IMR-90 (cell line): ENCODE measurements at regions not wholly inside any gene's neighbourhood (a gene's known extent, or its start where the extent isn't known, plus 50 kb on each side); places are given as distances from the start of the nearest gene placed in this dataset.

ENCODE experiments used
- ATAC-seq: fragments of 200-7000 bp; cut with Tn5 transposase; 2 replicates; pipeline ENCODE4 v1.9.1; 2020; ENCODE audit warnings: low read depth, mild to moderate bottlenecking, moderate library complexity
- BruUV-seq: library from RNA; stranded (reverse); fragments of 400-500 nt; replicated peaks from 2 replicates; lab custom pipeline; 2021; lab: Mats Ljungman, UMichigan
- CTCF ChIA-PET: fragments of 300-600 bp; formaldehyde crosslinking; extraction: SDS; loops from one replicate; lab custom pipeline; 2021; ENCODE audit warnings: antibody characterized with exemption; lab: Yijun Ruan, JAX
- POLR2A ChIA-PET: fragments of 300-600 bp; sonication (Branson Sonifier 250); formaldehyde crosslinking; loops from one replicate; lab custom pipeline; 2022; ENCODE audit warnings: antibody characterized with exemption; ENCODE audit not compliant: unreplicated experiment; lab: Charles Lee
- DNase-seq: peaks from one replicate; pipeline ENCODE4 v3.0.0; 2013
- H2AFZ ChIP-seq: replicated peaks from 2 replicates; pipeline ENCODE3; 2013; ENCODE audit warnings: low read length, mild to moderate bottlenecking; ENCODE audit not compliant: poor library complexity
- H2AK5ac ChIP-seq: 2 replicates; pipeline ENCODE4 v1.6.1; 2013; ENCODE audit warnings: low read depth, low read length, inconsistent platforms
- H2AK9ac ChIP-seq: replicated peaks from 2 replicates; pipeline ENCODE3; 2013; ENCODE audit warnings: mild to moderate bottlenecking, low read depth, low read length, moderate library complexity; ENCODE audit not compliant: poor library complexity
- H2BK120ac ChIP-seq: 2 replicates; pipeline ENCODE4 v1.6.1; 2013; ENCODE audit warnings: low read depth, low read length, inconsistent platforms
- H2BK15ac ChIP-seq: 3 replicates; pipeline ENCODE4 v1.6.1; 2013; ENCODE audit warnings: low read depth, low read length, inconsistent platforms
- H2BK20ac ChIP-seq: 2 replicates; pipeline ENCODE4 v1.6.1; 2013; ENCODE audit warnings: low read depth, mild to moderate bottlenecking, inconsistent platforms, low read length, moderate library complexity
- H2BK5ac ChIP-seq: 2 replicates; pipeline ENCODE4 v1.6.1; 2013; ENCODE audit warnings: mild to moderate bottlenecking, low read depth, low read length, inconsistent platforms; ENCODE audit not compliant: poor library complexity, severe bottlenecking
- H3K14ac ChIP-seq: replicated peaks from 2 replicates; pipeline ENCODE4 v1.6.1; 2013; ENCODE audit warnings: low read depth, low read length, inconsistent platforms
- H3K18ac ChIP-seq: 2 replicates; pipeline ENCODE4 v1.6.1; 2013; ENCODE audit warnings: low read depth, low read length, control low read depth
- H3K23ac ChIP-seq: 2 replicates; pipeline ENCODE4 v1.6.1; 2013; ENCODE audit warnings: low read depth, low read length, inconsistent platforms
- H3K27ac ChIP-seq: 2 replicates; pipeline ENCODE4 v1.5.1; 2013; ENCODE audit warnings: mild to moderate bottlenecking, control low read depth, low read length; ENCODE audit not compliant: insufficient read depth
- H3K27me3 ChIP-seq: 2 replicates; pipeline ENCODE4 v1.6.1; 2013; ENCODE audit warnings: low read length; ENCODE audit not compliant: control insufficient read depth, insufficient read depth
- H3K36me3 ChIP-seq: 2 replicates; pipeline ENCODE4 v1.6.1; 2013; ENCODE audit warnings: low read length, mixed read lengths; ENCODE audit not compliant: control insufficient read depth, insufficient read depth
- H3K4ac ChIP-seq: 2 replicates; pipeline ENCODE4 v1.6.1; 2013; ENCODE audit warnings: low read depth, low read length, inconsistent platforms
- H3K4me1 ChIP-seq: 2 replicates; pipeline ENCODE4 v1.6.1; 2013; ENCODE audit warnings: low read length, mixed read lengths; ENCODE audit not compliant: control insufficient read depth, insufficient read depth
- H3K4me2 ChIP-seq: 2 replicates; pipeline ENCODE4 v1.6.1; 2013; ENCODE audit warnings: low read depth, mild to moderate bottlenecking, control low read depth, low read length, moderate library complexity
- H3K4me3 ChIP-seq: 2 replicates; pipeline ENCODE4 v1.5.1; 2013; ENCODE audit warnings: low read depth, mild to moderate bottlenecking, control low read depth, low read length, moderate library complexity; ENCODE audit not compliant: insufficient read depth
- H3K56ac ChIP-seq: 2 replicates; pipeline ENCODE4 v1.6.1; 2013; ENCODE audit warnings: low read length, inconsistent platforms; ENCODE audit not compliant: insufficient read depth; ENCODE audit errors: extremely low read depth
- H3K79me1 ChIP-seq, 2 experiments: 2 replicates each; pipeline ENCODE4 v1.6.1; 2013; ENCODE audit warnings: low read length in 2 of 2, inconsistent platforms in 1 of 2, low read depth in 1 of 2
- H3K9ac ChIP-seq: 2 replicates; pipeline ENCODE4 v1.6.1; 2013; ENCODE audit warnings: low read depth, low read length, control low read depth
- H3K9me1 ChIP-seq: 2 replicates; pipeline ENCODE4 v1.6.1; 2013; ENCODE audit warnings: low read length, inconsistent platforms; ENCODE audit not compliant: insufficient read depth
- H3K9me3 ChIP-seq: 2 replicates; pipeline ENCODE4 v1.6.1; 2013; ENCODE audit warnings: low read length; ENCODE audit not compliant: control insufficient read depth, insufficient read depth
- H4K20me1 ChIP-seq: 2 replicates; pipeline ENCODE4 v1.6.1; 2013; ENCODE audit warnings: low read length, inconsistent platforms; ENCODE audit not compliant: insufficient read depth
- H4K5ac ChIP-seq: 2 replicates; pipeline ENCODE4 v1.6.1; 2013; ENCODE audit warnings: mild to moderate bottlenecking, low read depth, low read length, control low read depth
- H4K8ac ChIP-seq, 2 experiments: 2 replicates each; pipeline ENCODE4 v1.6.1; 2013; ENCODE audit warnings: low read depth in 2 of 2, low read length in 2 of 2, control low read depth in 1 of 2, inconsistent platforms in 1 of 2
- H4K91ac ChIP-seq: 2 replicates; pipeline ENCODE4 v1.6.1; 2013; ENCODE audit warnings: low read depth, low read length, inconsistent platforms; ENCODE audit not compliant: insufficient read depth
- CHD1 ChIP-seq: IDR thresholded peaks from 2 replicates; pipeline ENCODE4 v1.6.1; 2012; ENCODE audit warnings: low read depth, low read length, improper control_type of control experiment
- ELK1 ChIP-seq: fragments of 150-350 bp; IDR thresholded peaks from 2 replicates; pipeline ENCODE4 v1.6.1; 2016; ENCODE audit warnings: low read depth, mild to moderate bottlenecking, low read length, moderate library complexity, borderline replicate concordance
- MAFK ChIP-seq: IDR thresholded peaks from 2 replicates; pipeline ENCODE4 v1.6.1; 2012; ENCODE audit warnings: low read depth, low read length, improper control_type of control experiment
- POLR2A ChIP-seq: IDR thresholded peaks from 2 replicates; pipeline ENCODE4 v1.6.1; 2012; ENCODE audit warnings: mild to moderate bottlenecking, low read depth, low read length
- RAD21 ChIP-seq: IDR thresholded peaks from 2 replicates; pipeline ENCODE4 v1.6.1; 2012; ENCODE audit warnings: low read length, improper control_type of control experiment
- RFX5 ChIP-seq: IDR thresholded peaks from 2 replicates; pipeline ENCODE4 v1.8.0; 2012; ENCODE audit warnings: low read depth, mild to moderate bottlenecking, low read length, moderate library complexity
- SMC3 ChIP-seq: fragments of 150-350 bp; IDR thresholded peaks from 2 replicates; pipeline ENCODE4 v1.6.1; 2016; ENCODE audit warnings: low read depth, mild to moderate bottlenecking, antibody characterized with exemption, low read length, moderate library complexity
- WGBS, 2 experiments: methylation state at CpG; one replicate each; pipeline versions ENCODE4 v1.1.5 to v1.1.7; 2013; ENCODE audit warnings: missing lambda C conversion rate in 2 of 2; ENCODE audit not compliant: insufficient read length in 1 of 2; ENCODE audit errors: extremely low coverage in 2 of 2; 5-methylcytosine and 5-hydroxymethylcytosine counted together
- dilution Hi-C: fragments of 300-500 bp; cut with HindIII; formaldehyde crosslinking; loops from one replicate; pipeline ENCODE4 v1.14.3; 2018; ENCODE audit warnings: low sequenced_read_pairs; ENCODE audit not compliant: unreplicated experiment
- in situ Hi-C: fragments of 300-500 bp; cut with MboI; formaldehyde crosslinking; loops from 3 replicates; pipeline ENCODE4 v1.14.3; 2019; ENCODE audit warnings: low sequenced_read_pairs, inconsistent platforms, mixed read lengths
- intact Hi-C: fragments of 100-400 bp; cut with micrococcal nuclease; formaldehyde crosslinking; loops from 2 replicates; pipeline ENCODE4 v1.10.0; 2022

- no peak for TF ChIP-seq MAFK
- no peak for TF ChIP-seq SMC3
- TF ChIP-seq RAD21, result no peak
- no peak for TF ChIP-seq CHD1
- TF ChIP-seq RFX5, result no peak
- TF ChIP-seq ELK1, result no peak
- TF ChIP-seq POLR2A, result no peak
- no peak overlapping the region for H3K14ac ChIP-seq
- no peaks in the 10 kb centered on the region for H4K20me1 ChIP-seq
- H3K56ac ChIP-seq, result no peak overlapping the region
- no peak overlapping the region for H4K5ac ChIP-seq
- no peak overlapping the region for H3K9ac ChIP-seq
- ATAC-seq (no peak), DNase-seq (no peak)
- H4K91ac ChIP-seq, result no peak overlapping the region
- H2BK15ac ChIP-seq, result no peak overlapping the region
- no peaks in the 10 kb centered on the region for H3K36me3 ChIP-seq
- no peak overlapping the region for H3K4me2 ChIP-seq
- intact Hi-C loops, result no loop called here
- H3K9me3 ChIP-seq, result peaks cover 3% of the 10 kb centered on the region; the same call in 1 of the 2 replicates
- H4K8ac ChIP-seq, result no peak overlapping the region
- no peak overlapping the region for H3K4me3 ChIP-seq
- no peaks in the 10 kb centered on the region for H3K27me3 ChIP-seq
- H3K9me1 ChIP-seq, result no peaks in the 10 kb centered on the region
- dilution Hi-C loops, result no loop called here
- H2AK5ac ChIP-seq, result no peak overlapping the region
- H2AK9ac ChIP-seq, result no peak overlapping the region
- H3K18ac ChIP-seq, result no peak overlapping the region
- H3K23ac ChIP-seq, result no peak overlapping the region
- no peak overlapping the region for H2BK20ac ChIP-seq
- H3K4me1 ChIP-seq, result no peaks in the 10 kb centered on the region
- no peak overlapping the region for H2BK120ac ChIP-seq
- no TSS peak for BruUV-seq
- H2BK5ac ChIP-seq, result no peak overlapping the region
- ChIA-PET CTCF (no interaction called here), POLR2A (no interaction called here)
- H3K79me1 ChIP-seq, result no peaks in the 10 kb centered on the region
- in situ Hi-C loops, result no loop called here
- no CpG with 5 or more reads among the region's 4 CpGs for WGBS, 2 experiments
- H3K27ac ChIP-seq, result no peak overlapping the region
- no peak overlapping the region for H3K4ac ChIP-seq
- H2AFZ ChIP-seq, result no peak overlapping the region
Observed at GRCh38 chr9:7901621-7902020, 102.0 kb upstream of the DMAC1 start.
